GM23338 (cell line): ENCODE measurements at regions not wholly inside any gene's neighbourhood (a gene's known extent, or its start where the extent isn't known, plus 50 kb on each side); places are given as distances from the start of the nearest gene placed in this dataset.

Experiments used
- ATAC-seq: fragments of 200-7000 bp; cut with Tn5 transposase; 3 replicates; pipeline ENCODE4 v1.9.1; 2020
- DNase-seq: peaks from one replicate; pipeline ENCODE4 v3.0.0-alpha.2; 2015; ENCODE audit warnings: low spot score
- H2AFZ ChIP-seq: fragments of 200-600 bp; sonication (generic); 2 replicates; pipeline ENCODE4 v1.8.0; 2016; ENCODE audit warnings: antibody characterized with exemption, mild to moderate bottlenecking, moderate library complexity
- H3F3A ChIP-seq: fragments of 200-600 bp; sonication (generic); replicated peaks from 2 replicates; pipeline ENCODE4 v1.8.0; 2017; ENCODE audit warnings: antibody characterized with exemption, mixed run types, low read depth
- H3K27ac ChIP-seq: fragments of 200-600 bp; sonication (generic); 2 replicates; pipeline ENCODE4 v1.6.1; 2016; ENCODE audit warnings: low read depth
- H3K27me3 ChIP-seq: fragments of 200-600 bp; sonication (generic); 2 replicates; pipeline ENCODE4 v1.8.0; 2016; ENCODE audit warnings: mild to moderate bottlenecking, mixed run types, moderate library complexity; ENCODE audit not compliant: insufficient read depth
- H3K36me3 ChIP-seq: fragments of 200-600 bp; sonication (generic); 2 replicates; pipeline ENCODE4 v1.8.0; 2016; ENCODE audit warnings: mild to moderate bottlenecking; ENCODE audit not compliant: insufficient read depth
- H3K4me1 ChIP-seq: fragments of 200-600 bp; sonication (generic); 2 replicates; pipeline ENCODE4 v1.8.0; 2016; ENCODE audit warnings: mild to moderate bottlenecking, moderate library complexity; ENCODE audit not compliant: insufficient read depth
- H3K4me2 ChIP-seq: fragments of 200-600 bp; sonication (generic); 2 replicates; pipeline ENCODE4 v1.7.1; 2017; ENCODE audit warnings: mixed run types
- H3K4me3 ChIP-seq: fragments of 200-600 bp; sonication (generic); 2 replicates; pipeline ENCODE4 v1.6.1; 2016; ENCODE audit warnings: mixed run types
- H3K79me2 ChIP-seq: fragments of 200-600 bp; sonication (generic); replicated peaks from 2 replicates; pipeline ENCODE4 v1.8.0; 2017; ENCODE audit warnings: mild to moderate bottlenecking; ENCODE audit not compliant: insufficient read depth
- H3K9me2 ChIP-seq: fragments of 200-600 bp; sonication (generic); 2 replicates; pipeline ENCODE4 v1.8.0; 2017; ENCODE audit not compliant: insufficient read depth
- H4K20me1 ChIP-seq: fragments of 200-600 bp; sonication (generic); replicated peaks from 2 replicates; pipeline ENCODE4 v1.8.0; 2017; ENCODE audit warnings: mild to moderate bottlenecking; ENCODE audit not compliant: insufficient read depth
- H3K27ac Mint-ChIP-seq: 2 replicates; pipeline ENCODE4 v1.8.0; 2020; ENCODE audit warnings: inconsistent platforms, mild to moderate bottlenecking, moderate library complexity, mixed read lengths
- H3K27me3 Mint-ChIP-seq: 3 replicates; pipeline ENCODE4 v1.8.0; 2022; ENCODE audit warnings: low read depth, mild to moderate bottlenecking, moderate library complexity, mixed read lengths, inconsistent platforms; ENCODE audit not compliant: insufficient read depth, poor library complexity
- H3K36me3 Mint-ChIP-seq: 3 replicates; pipeline ENCODE4 v1.8.0; 2021; ENCODE audit warnings: low read depth, mild to moderate bottlenecking, inconsistent platforms, moderate library complexity, mixed read lengths
- H3K4me1 Mint-ChIP-seq: 3 replicates; pipeline ENCODE4 v1.8.0; 2020; ENCODE audit warnings: mild to moderate bottlenecking, inconsistent platforms, mixed read lengths
- H3K4me3 Mint-ChIP-seq: 3 replicates; pipeline ENCODE4 v1.8.0; 2021; ENCODE audit warnings: moderate library complexity, mild to moderate bottlenecking, inconsistent platforms, mixed read lengths
- H3K9me3 Mint-ChIP-seq: 3 replicates; pipeline ENCODE4 v1.8.0; 2020; ENCODE audit warnings: moderate library complexity, mild to moderate bottlenecking, inconsistent platforms, mixed read lengths
- EZH2 ChIP-seq: fragments of 200-600 bp; sonication (generic); IDR thresholded peaks from one replicate; pipeline ENCODE4 v1.8.0; 2017; ENCODE audit warnings: antibody characterized with exemption, mild to moderate bottlenecking, low read depth; ENCODE audit not compliant: unreplicated experiment
- EZH2phosphoT487 ChIP-seq: fragments of 200-600 bp; sonication (generic); IDR thresholded peaks from one replicate; pipeline ENCODE4 v1.8.1; 2018; ENCODE audit warnings: antibody characterized with exemption; ENCODE audit not compliant: unreplicated experiment
- JUNB ChIP-seq: IDR thresholded peaks from one replicate; pipeline ENCODE4 v1.6.1; 2016; ENCODE audit warnings: antibody characterized with exemption; ENCODE audit not compliant: unreplicated experiment
- REST ChIP-seq: IDR thresholded peaks from one replicate; pipeline ENCODE4 v1.6.1; 2018; ENCODE audit warnings: antibody characterized with exemption; ENCODE audit not compliant: unreplicated experiment
- STAT1 ChIP-seq: IDR thresholded peaks from one replicate; pipeline ENCODE4 v1.6.1; 2016; ENCODE audit warnings: antibody characterized with exemption; ENCODE audit not compliant: unreplicated experiment
- ZNF114 ChIP-seq: fragments of 250-450 bp; sonication (Bioruptor Pico); IDR thresholded peaks from 2 replicates; pipeline ENCODE4 v1.5.0; 2020; ENCODE audit warnings: mild to moderate bottlenecking, moderate library complexity
- ZNF331 ChIP-seq: fragments of 250-450 bp; sonication (Bioruptor Pico); IDR thresholded peaks from 2 replicates; pipeline ENCODE4 v1.5.0; 2020; ENCODE audit warnings: low read depth, mild to moderate bottlenecking, moderate library complexity
- ZNF462 ChIP-seq: fragments of 250-450 bp; sonication (Bioruptor Pico); IDR thresholded peaks from 2 replicates; pipeline ENCODE4 v1.5.0; 2020; ENCODE audit warnings: mild to moderate bottlenecking, moderate library complexity
- TF ChIP-seq, protein P1 (sequence below): IDR thresholded peaks from 2 replicates; pipeline ENCODE4 v1.6.1; 2016; ENCODE audit warnings: antibody characterized with exemption

GRCh38 chr18:6521803-6522418, 107.2 kb upstream of the L3MBTL4 start (continued):
- no peak for TF ChIP-seq REST

GRCh38 chr18:6525604-6526003, 110.9 kb upstream of the L3MBTL4 start:
- Histone ChIP-seq H3K4me3 (no peak overlapping the region), H2AFZ (no peak overlapping the region), H3K4me2 (no peak overlapping the region), H3K9me2 (no peaks in the 10 kb centered on the region), H3K36me3 (no peaks in the 10 kb centered on the region), H3K27ac (no peak overlapping the region), H4K20me1 (no peaks in the 10 kb centered on the region), H3F3A (no peaks in the 10 kb centered on the region), H3K79me2 (no peaks in the 10 kb centered on the region), H3K27me3 (no peaks in the 10 kb centered on the region), H3K4me1 (no peaks in the 10 kb centered on the region)
- Mint-ChIP-seq H3K9me3 (peaks cover 4% of the 10 kb centered on the region; the same call in 2 of the 3 replicates), H3K4me1 (no peaks in the 10 kb centered on the region), H3K27ac (no peak overlapping the region), H3K36me3 (no peaks in the 10 kb centered on the region), H3K27me3 (no peaks in the 10 kb centered on the region), H3K4me3 (no peak overlapping the region)
- ATAC-seq (no peak), DNase-seq (no peak)
- TF ChIP-seq ZNF331 (CRISPR knock-in tag): no peak
- no peak for TF ChIP-seq ZNF114
- TF ChIP-seq REST: no peak
- no peak for TF ChIP-seq ZNF462 (CRISPR knock-in tag)
- no peak for TF ChIP-seq EZH2phosphoT487
- TF ChIP-seq JUNB: no peak
- TF ChIP-seq STAT1: no peak
- TF ChIP-seq, protein P1, sequence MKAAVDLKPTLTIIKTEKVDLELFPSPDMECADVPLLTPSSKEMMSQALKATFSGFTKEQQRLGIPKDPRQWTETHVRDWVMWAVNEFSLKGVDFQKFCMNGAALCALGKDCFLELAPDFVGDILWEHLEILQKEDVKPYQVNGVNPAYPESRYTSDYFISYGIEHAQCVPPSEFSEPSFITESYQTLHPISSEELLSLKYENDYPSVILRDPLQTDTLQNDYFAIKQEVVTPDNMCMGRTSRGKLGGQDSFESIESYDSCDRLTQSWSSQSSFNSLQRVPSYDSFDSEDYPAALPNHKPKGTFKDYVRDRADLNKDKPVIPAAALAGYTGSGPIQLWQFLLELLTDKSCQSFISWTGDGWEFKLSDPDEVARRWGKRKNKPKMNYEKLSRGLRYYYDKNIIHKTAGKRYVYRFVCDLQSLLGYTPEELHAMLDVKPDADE: no peak
- TF ChIP-seq EZH2: no peak
